HepG2 (cell line): ENCODE measurements at regions not wholly inside any gene's neighbourhood (a gene's known extent, or its start where the extent isn't known, plus 50 kb on each side); places are given as distances from the start of the nearest gene placed in this dataset.
"Not testable (repeated sequence)": the region's sequence is repeated elsewhere in the genome, so short reads cannot be mapped to it uniquely, and the experiment has no call there.

Experiments used
- ATAC-seq: fragments of 200-7000 bp; cut with Tn5 transposase; 3 replicates; pipeline ENCODE4 v1.9.1; 2020; ENCODE audit warnings: mild to moderate bottlenecking, moderate library complexity
- BruUV-seq: library from RNA; stranded (reverse); fragments of 400-500 nt; replicated peaks from 2 replicates; lab custom pipeline; 2021; lab: Mats Ljungman, UMichigan
- CTCF ChIA-PET: fragments of 300-600 bp; formaldehyde crosslinking; extraction: SDS; loops from one replicate; lab custom pipeline; 2021; ENCODE audit warnings: low total read pairs, inconsistent platforms, low intra/inter-chr PET ratio; lab: Yijun Ruan, JAX
- POLR2A ChIA-PET: fragments of 350-600 bp; sonication (Branson Sonifier 250); formaldehyde crosslinking; loops from one replicate; lab custom pipeline; 2020; ENCODE audit warnings: antibody characterized with exemption, inconsistent platforms; lab: Yijun Ruan, JAX
- DNase-seq: peaks from one replicate; pipeline ENCODE4 v3.0.0-alpha.2; 2015; ENCODE audit warnings: low spot score
- FAIRE-seq: peaks from 3 replicates; lab custom pipeline; 2011; peaks lifted over from hg19 to GRCh38; lab: Jason Lieb, UNC
- H2AFZ ChIP-seq: one replicate; pipeline ENCODE4 v1.6.1; 2011; ENCODE audit warnings: low read length, inconsistent platforms
- H3K27ac ChIP-seq: fragments of 300-600 bp; 3 replicates; pipeline ENCODE4 v1.8.0; 2011; ENCODE audit warnings: mixed run types, mild to moderate bottlenecking, mixed read lengths, low read length, inconsistent platforms; ENCODE audit not compliant: insufficient read depth; ENCODE audit errors: extremely low read length
- H3K27me3 ChIP-seq, 2 experiments: fragments of 200-600 bp in 1 of 2; 2 replicates in 1 of 2; 3 replicates in 1 of 2; pipeline versions ENCODE4 v1.6.0 to v1.8.0; 2011; ENCODE audit warnings: low read length in 2 of 2, mild to moderate bottlenecking in 2 of 2, moderate library complexity in 2 of 2, inconsistent platforms in 1 of 2; ENCODE audit not compliant: insufficient read depth in 2 of 2, control insufficient read depth in 1 of 2
- H3K36me3 ChIP-seq, 2 experiments: fragments of 200-600 bp in 1 of 2; replicated peaks in 1 of 2; 2 replicates in 1 of 2; 3 replicates in 1 of 2; pipeline versions ENCODE4 v1.5.1 to v1.8.0; 2011; ENCODE audit warnings: low read length in 2 of 2, inconsistent platforms in 1 of 2; ENCODE audit not compliant: insufficient read depth in 2 of 2, control insufficient read depth in 1 of 2
- H3K4me1 ChIP-seq: 2 replicates; pipeline ENCODE4 v1.5.1; 2012; ENCODE audit warnings: low read length, inconsistent platforms; ENCODE audit not compliant: insufficient read depth
- H3K4me2 ChIP-seq: 2 replicates; pipeline ENCODE4 v1.6.0; 2011; ENCODE audit warnings: low read depth, low read length, inconsistent platforms
- H3K4me3 ChIP-seq, 3 experiments: fragments of 200-600 bp in 1 of 3; sonication (generic), shearing (Covaris generic) in 1 of 3; replicated peaks in 1 of 3; 2 replicates each; pipeline ENCODE4 v1.5.1; 2011 to 2016; ENCODE audit warnings: low read length in 3 of 3, inconsistent platforms in 2 of 3, low read depth in 2 of 3, mild to moderate bottlenecking in 2 of 3, control low read depth in 1 of 3, mixed read lengths in 1 of 3; ENCODE audit not compliant: insufficient read depth in 1 of 3
- H3K79me2 ChIP-seq: one replicate; pipeline ENCODE4 v1.6.1; 2011; ENCODE audit warnings: low read length, inconsistent platforms; ENCODE audit not compliant: insufficient read depth
- H3K9ac ChIP-seq: 2 replicates; pipeline ENCODE4 v1.6.0; 2011; ENCODE audit warnings: mild to moderate bottlenecking, low read depth, low read length, inconsistent platforms; ENCODE audit not compliant: insufficient read depth
- H3K9me3 ChIP-seq: 2 replicates; pipeline ENCODE4 v1.5.1; 2012; ENCODE audit warnings: mild to moderate bottlenecking, low read length
- H4K20me1 ChIP-seq: 2 replicates; pipeline ENCODE4 v1.6.0; 2011; ENCODE audit warnings: inconsistent platforms, mild to moderate bottlenecking, low read length, moderate library complexity; ENCODE audit not compliant: insufficient read depth
- ATRX ChIP-seq: sonication (generic); formaldehyde crosslinking; IDR thresholded peaks from 2 replicates; pipeline ENCODE4 v1.4.0; 2020; ENCODE audit warnings: missing genetic modification reagents, borderline replicate concordance
- HIVEP1 ChIP-seq: sonication (generic); formaldehyde crosslinking; IDR thresholded peaks from 2 replicates; pipeline ENCODE4 v1.4.0; 2020; ENCODE audit warnings: mild to moderate bottlenecking, missing genetic modification reagents
- TARDBP ChIP-seq: sonication (generic); formaldehyde crosslinking; IDR thresholded peaks from 2 replicates; pipeline ENCODE4 v1.8.0; 2022; ENCODE audit warnings: mild to moderate bottlenecking, missing genetic modification reagents
- ZNF891 ChIP-seq: sonication (generic); formaldehyde crosslinking; IDR thresholded peaks from 2 replicates; pipeline ENCODE4 v1.5.0; 2020; ENCODE audit warnings: mild to moderate bottlenecking, missing genetic modification reagents
- WGBS: methylation state at CpG from one replicate; pipeline ENCODE4 v1.1.6; 2017; ENCODE audit warnings: low lambda C conversion rate; 5-methylcytosine and 5-hydroxymethylcytosine counted together
- in situ Hi-C: cut with HindIII; loops from 2 replicates; pipeline ENCODE4 v1.10.0; 2017; ENCODE audit warnings: low pct_unique_long_range_greater_than_20kb; ENCODE audit not compliant: extremely low pct_ligation_motif_present
- intact Hi-C: fragments of 100-400 bp; cut with micrococcal nuclease; formaldehyde crosslinking; loops from one replicate; pipeline ENCODE4 v1.10.0; 2022; ENCODE audit not compliant: unreplicated experiment
- TF ChIP-seq, protein P1 (sequence below): sonication (generic); formaldehyde crosslinking; IDR thresholded peaks from 2 replicates; pipeline ENCODE4 v1.5.0; 2020; ENCODE audit warnings: missing genetic modification reagents

DNA sequence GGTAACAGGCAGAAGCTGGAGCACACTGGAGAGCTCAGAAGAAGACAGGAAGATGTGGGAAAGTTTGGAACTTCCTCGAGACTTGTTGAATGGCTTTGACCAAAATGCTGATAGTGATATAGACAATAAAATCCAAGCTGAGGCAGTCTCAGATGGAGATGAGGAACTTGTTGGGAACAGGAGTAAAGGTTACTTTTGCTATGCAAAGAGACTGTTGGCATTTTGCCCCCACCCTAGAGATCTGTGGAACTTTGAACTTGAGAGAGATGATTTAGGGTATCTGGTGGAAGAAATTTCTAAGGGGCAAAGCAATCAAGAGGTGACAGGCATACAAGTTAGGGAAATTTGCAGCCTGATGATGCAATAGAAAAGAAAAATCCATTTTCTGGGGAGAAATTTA, 493.5 kb downstream of the CHSY3 start:
- WGBS: 0% methylated on average over 1 of the region's 1 CpG
- H3K9me3 ChIP-seq: peaks cover 51% of the 10 kb centered on the region
- H3K4me2 ChIP-seq, H2AFZ ChIP-seq, CTCF ChIA-PET, H4K20me1 ChIP-seq, POLR2A ChIA-PET, H3K79me2 ChIP-seq, DNase-seq, FAIRE-seq, H3K27ac ChIP-seq, H3K27me3 ChIP-seq, H3K36me3 ChIP-seq, ATAC-seq, H3K4me1 ChIP-seq, in situ Hi-C loops, BruUV-seq, H3K9ac ChIP-seq, H3K4me3 ChIP-seq: not testable (repeated sequence)
- intact Hi-C loops: loop anchor here (10.0 kb wide), 1 partner anchor 103 kb away; no protein-coding TSS in a partner anchor

DNA sequence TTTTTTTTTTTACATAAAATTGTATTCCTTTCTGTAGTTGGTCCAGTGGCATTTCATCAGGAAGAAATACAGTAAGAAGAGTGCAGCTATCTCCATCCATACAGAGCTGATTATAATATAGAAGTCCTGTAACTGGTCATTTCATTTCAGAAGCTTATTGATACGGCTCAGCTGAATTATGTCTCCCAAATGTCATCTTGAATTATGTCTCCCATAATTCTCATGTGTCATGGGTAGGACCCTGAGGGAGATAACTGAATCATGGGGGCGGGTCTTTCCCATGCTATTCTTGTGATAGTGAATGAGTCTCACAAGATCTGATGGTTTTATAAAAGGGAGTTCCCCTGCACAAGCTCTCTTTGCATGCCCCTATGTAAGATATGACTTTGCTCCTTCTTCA, 492.9 kb downstream of the CHSY3 start:
- Histone ChIP-seq H4K20me1 (no peaks in the 10 kb centered on the region), H3K4me2 (no peak overlapping the region), H3K4me1 (0 out of 2 replicates have a peak, but pooled peaks cover 3% of the 10 kb centered on the region), H3K27ac (no peak overlapping the region), H2AFZ (no peak overlapping the region), H3K36me3 (no peaks in the 10 kb centered on the region), H3K27me3 (no peaks in the 10 kb centered on the region), H3K9me3 (peaks cover 57% of the 10 kb centered on the region), H3K9ac (no peak overlapping the region), H3K4me3 (no peak overlapping the region), H3K79me2 (no peaks in the 10 kb centered on the region)
- intact Hi-C loops: loop anchor here (10.0 kb wide), 1 partner anchor 102 kb away; no protein-coding TSS in a partner anchor
- FAIRE-seq (no peak), ATAC-seq (no peak), DNase-seq (no peak)
- TF ChIP-seq TARDBP (CRISPR knock-in tag): no peak
- no peak for TF ChIP-seq HIVEP1 (CRISPR knock-in tag)
- TF ChIP-seq, protein P1, sequence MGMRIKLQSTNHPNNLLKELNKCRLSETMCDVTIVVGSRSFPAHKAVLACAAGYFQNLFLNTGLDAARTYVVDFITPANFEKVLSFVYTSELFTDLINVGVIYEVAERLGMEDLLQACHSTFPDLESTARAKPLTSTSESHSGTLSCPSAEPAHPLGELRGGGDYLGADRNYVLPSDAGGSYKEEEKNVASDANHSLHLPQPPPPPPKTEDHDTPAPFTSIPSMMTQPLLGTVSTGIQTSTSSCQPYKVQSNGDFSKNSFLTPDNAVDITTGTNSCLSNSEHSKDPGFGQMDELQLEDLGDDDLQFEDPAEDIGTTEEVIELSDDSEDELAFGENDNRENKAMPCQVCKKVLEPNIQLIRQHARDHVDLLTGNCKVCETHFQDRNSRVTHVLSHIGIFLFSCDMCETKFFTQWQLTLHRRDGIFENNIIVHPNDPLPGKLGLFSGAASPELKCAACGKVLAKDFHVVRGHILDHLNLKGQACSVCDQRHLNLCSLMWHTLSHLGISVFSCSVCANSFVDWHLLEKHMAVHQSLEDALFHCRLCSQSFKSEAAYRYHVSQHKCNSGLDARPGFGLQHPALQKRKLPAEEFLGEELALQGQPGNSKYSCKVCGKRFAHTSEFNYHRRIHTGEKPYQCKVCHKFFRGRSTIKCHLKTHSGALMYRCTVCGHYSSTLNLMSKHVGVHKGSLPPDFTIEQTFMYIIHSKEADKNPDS: no peak
- no peak for TF ChIP-seq ATRX (CRISPR knock-in tag)
- no peak for TF ChIP-seq ZNF891 (CRISPR knock-in tag)
- POLR2A ChIA-PET: no interaction called here
- in situ Hi-C loops: no loop called here
- CTCF ChIA-PET: no interaction called here
- no TSS peak for BruUV-seq
- WGBS: 0% methylated on average over 2 of the region's 2 CpGs
